ENCODE measurements at regions not wholly inside any gene's neighbourhood (a gene's known extent, or its start where the extent isn't known, plus 50 kb on each side); places are given as distances from the start of the nearest gene placed in this dataset.

DNA sequence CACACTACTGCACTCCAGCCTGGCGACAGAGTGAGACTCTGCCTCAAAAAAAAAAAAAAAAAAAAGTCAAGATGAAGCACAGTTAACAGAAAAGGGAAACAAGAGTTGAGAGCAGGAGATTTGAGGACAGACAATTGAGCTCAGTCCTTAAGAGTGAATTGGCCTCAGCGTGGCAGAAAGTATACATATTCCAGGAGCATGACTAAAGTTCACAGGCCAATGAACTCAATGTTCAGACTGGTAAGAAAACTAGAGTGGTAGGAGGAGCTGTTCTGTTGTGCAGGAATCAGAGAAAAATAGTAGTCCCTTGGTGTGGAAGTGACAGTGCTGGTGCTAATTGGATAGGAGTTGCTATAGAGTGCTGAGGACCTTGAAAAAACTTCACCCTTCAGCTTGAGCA lies 60.0 kb downstream of the NRN1 start:
- Histone ChIP-seq H3K36me3 (no peaks in the 10 kb centered on the region), H3K4me1 (replicated peaks) (peaks cover 5% of the 10 kb centered on the region), H3K27ac (no peak overlapping the region), H3K4me3 (no peak overlapping the region), H3K9me3 (replicated peaks) (peaks cover 7% of the 10 kb centered on the region; the same call in 1 of the 2 replicates), H3K27me3 (replicated peaks) (no peaks in the 10 kb centered on the region)
- no peak for DNase-seq (ENCODE audit: low read depth in 1 of 2, low spot score in 2 of 2)

DNA sequence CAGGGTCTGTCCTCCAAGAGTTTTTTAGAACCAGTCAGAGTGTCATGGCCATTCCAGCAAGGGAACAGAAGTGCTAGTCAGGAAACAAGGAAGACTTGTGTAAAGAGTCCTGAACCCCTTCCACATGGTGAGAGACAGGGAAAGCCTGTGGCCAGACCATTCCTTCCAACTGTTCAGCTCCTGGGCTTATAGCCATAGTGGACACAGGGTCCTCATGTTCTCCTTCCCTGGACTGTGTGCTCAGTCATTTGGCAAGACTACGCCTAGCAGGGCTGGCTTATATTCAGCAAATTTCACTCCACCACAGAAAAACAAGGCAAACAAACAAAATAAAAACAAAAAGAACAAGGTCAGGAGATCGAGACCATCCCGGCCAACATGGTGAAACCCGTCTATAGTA lies 60.5 kb downstream of the NRN1 start:
- Histone ChIP-seq H3K36me3 (no peaks in the 10 kb centered on the region), H3K27me3 (replicated peaks) (no peaks in the 10 kb centered on the region), H3K9me3 (replicated peaks) (peaks cover 7% of the 10 kb centered on the region; the same call in 1 of the 2 replicates), H3K27ac (no peak overlapping the region), H3K4me3 (no peak overlapping the region), H3K4me1 (replicated peaks) (peaks cover 10% of the 10 kb centered on the region)
- no peak for DNase-seq (ENCODE audit: low read depth in 1 of 2, low spot score in 2 of 2)

DNA sequence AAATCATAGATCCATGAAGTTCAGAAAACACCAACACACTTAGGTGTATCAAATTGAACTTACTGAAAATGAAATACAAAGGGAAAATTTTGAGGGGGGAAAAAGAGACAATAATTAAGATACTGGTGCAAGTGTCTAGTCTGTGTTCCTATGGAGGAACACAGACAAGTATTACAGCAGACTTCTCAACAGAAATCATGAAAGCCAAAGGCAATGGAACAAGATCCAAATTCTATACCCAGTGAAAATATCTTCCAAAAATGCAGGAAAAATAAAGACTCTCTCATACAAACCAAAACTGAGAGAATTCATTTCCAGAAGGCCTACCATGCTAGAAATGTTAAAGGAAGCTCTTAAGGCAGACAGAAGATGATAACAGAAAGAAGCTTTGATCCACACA lies 63.1 kb downstream of the NRN1 start:
- H3K27ac ChIP-seq = no peak overlapping the region
- H3K4me1 ChIP-seq (replicated peaks) = peaks cover 29% of the 10 kb centered on the region
- no peaks in the 10 kb centered on the region for H3K27me3 ChIP-seq (replicated peaks)
- no peak for DNase-seq (ENCODE audit: low read depth in 1 of 2, low spot score in 2 of 2)
- no peak overlapping the region for H3K4me3 ChIP-seq
- H3K36me3 ChIP-seq = no peaks in the 10 kb centered on the region
- peaks cover 7% of the 10 kb centered on the region; the same call in 1 of the 2 replicates for H3K9me3 ChIP-seq (replicated peaks)

DNA sequence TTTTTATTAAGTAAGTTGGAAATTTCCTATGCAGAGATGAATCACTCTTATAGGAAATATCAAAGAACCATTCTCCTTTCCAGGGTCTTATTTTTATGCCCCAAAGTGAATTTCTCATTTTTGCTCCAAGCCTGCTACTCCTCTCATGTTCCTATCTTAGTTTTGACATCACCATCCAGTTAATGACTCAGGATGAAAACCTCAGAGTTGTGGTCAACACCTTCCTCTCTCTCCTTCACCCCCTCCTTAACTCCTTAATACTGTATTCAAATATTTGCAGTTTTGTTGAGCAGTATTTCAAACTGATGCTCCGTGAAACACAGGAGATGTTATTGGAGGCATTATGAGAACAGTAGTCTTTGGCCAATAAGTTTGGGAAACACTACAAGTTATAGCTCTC lies 64.1 kb downstream of the NRN1 start:
- H3K36me3 ChIP-seq = no peaks in the 10 kb centered on the region
- H3K4me3 ChIP-seq = no peak overlapping the region
- peaks cover 7% of the 10 kb centered on the region; the same call in 1 of the 2 replicates for H3K9me3 ChIP-seq (replicated peaks)
- H3K27me3 ChIP-seq (replicated peaks) = no peaks in the 10 kb centered on the region
- H3K27ac ChIP-seq = no peak overlapping the region
- no peak for DNase-seq (ENCODE audit: low read depth in 1 of 2, low spot score in 2 of 2)
- H3K4me1 ChIP-seq (replicated peaks) = peaks cover 30% of the 10 kb centered on the region

DNA sequence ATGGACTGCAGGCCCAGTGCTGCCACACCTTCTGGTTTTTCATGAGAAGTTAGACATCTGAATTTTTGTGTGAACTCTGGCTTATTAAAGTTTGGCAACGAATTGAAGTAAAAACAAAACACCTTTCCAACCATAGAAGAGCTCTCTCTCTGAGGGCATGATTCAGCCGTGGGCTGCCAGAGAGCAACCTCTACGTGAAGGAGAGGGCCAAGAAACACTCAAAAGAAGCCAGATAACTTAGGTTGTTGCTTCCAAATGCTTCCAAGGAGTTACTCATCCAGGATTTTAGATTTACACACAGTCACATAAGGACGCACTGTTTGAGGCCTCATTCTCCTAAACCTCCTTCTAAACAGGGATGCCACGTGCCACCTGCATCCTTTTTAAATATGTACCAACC lies 65.5 kb downstream of the NRN1 start:
- no peak for DNase-seq (ENCODE audit: low read depth in 1 of 2, low spot score in 2 of 2)
- H3K27me3 ChIP-seq (replicated peaks) = no peaks in the 10 kb centered on the region
- H3K4me3 ChIP-seq = no peak overlapping the region
- H3K4me1 ChIP-seq (replicated peaks) = peaks cover 44% of the 10 kb centered on the region
- no peaks in the 10 kb centered on the region for H3K36me3 ChIP-seq
- peak overlapping the region; percentile 45 for H3K27ac ChIP-seq
- H3K9me3 ChIP-seq (replicated peaks) = peaks cover 7% of the 10 kb centered on the region; the same call in 1 of the 2 replicates

DNA sequence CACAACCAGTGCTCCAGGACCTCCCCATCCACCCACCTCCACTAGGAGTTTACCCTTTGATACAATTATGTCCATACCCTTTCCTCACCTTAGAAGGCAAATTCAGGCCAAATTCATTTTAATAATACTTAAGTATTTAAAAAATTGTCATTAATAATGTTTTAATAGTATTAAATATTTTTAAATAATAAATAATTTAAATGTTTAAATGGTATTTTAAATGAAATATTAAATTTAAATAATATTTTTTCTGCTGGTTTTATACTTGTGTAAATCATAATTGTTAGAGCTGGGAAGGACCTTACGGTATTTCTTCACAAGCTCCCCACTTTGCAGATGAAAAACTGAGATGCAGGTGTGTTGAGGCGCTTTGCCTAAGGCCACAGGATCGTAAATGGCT lies 67.8 kb downstream of the NRN1 start:
- Histone ChIP-seq H3K4me1 (replicated peaks) (peaks cover 54% of the 10 kb centered on the region), H3K36me3 (no peaks in the 10 kb centered on the region), H3K27me3 (replicated peaks) (no peaks in the 10 kb centered on the region), H3K9me3 (replicated peaks) (no peaks in the 10 kb centered on the region), H3K27ac (no peak overlapping the region), H3K4me3 (no peak overlapping the region)
- no peak for DNase-seq (ENCODE audit: low read depth in 1 of 2, low spot score in 2 of 2)

DNA sequence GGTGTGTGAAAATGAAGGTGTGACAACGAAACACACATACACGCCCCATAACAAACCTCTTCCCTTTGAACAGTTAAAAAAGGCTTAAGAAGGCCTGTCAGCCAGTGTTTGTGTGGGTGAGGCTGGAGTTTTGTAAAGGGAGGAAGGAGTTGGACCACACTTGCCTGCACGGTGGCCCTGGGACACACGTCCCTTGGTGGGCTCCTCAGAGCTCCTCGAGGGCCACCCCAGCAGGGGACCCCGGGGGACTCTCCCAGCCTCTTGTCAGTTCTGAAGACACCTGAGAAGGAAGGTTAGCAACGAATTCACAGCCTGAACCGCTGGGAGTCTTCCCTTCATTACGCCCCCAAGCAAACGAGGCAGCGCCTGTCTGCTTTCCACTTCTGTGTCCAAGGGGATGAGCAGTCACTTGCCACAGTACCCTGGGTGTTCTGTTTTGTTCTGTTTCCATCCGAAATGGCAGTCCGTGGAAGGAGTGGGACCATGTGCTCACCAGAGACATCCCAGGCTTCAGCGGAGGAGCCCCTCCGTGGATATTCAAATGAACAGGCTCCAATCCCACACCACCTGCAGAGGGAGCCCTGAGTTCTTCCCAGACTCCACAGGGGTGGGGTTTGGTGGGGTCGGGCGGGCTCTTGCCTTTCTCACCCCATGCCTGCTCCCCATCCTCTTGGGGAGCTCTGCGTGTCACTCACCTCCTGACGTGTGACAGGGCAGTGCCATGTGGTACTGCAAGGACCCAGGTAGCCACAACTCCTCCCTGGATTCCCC lies 68.6 kb downstream of the NRN1 start:
- Histone ChIP-seq H3K9me3 (replicated peaks) (no peaks in the 10 kb centered on the region), H3K36me3 (no peaks in the 10 kb centered on the region), H3K27me3 (replicated peaks) (no peaks in the 10 kb centered on the region), H3K4me1 (replicated peaks) (peaks cover 54% of the 10 kb centered on the region), H3K27ac (no peak overlapping the region), H3K4me3 (no peak overlapping the region)
- no peak for DNase-seq (ENCODE audit: low read depth in 1 of 2, low spot score in 2 of 2)

DNA sequence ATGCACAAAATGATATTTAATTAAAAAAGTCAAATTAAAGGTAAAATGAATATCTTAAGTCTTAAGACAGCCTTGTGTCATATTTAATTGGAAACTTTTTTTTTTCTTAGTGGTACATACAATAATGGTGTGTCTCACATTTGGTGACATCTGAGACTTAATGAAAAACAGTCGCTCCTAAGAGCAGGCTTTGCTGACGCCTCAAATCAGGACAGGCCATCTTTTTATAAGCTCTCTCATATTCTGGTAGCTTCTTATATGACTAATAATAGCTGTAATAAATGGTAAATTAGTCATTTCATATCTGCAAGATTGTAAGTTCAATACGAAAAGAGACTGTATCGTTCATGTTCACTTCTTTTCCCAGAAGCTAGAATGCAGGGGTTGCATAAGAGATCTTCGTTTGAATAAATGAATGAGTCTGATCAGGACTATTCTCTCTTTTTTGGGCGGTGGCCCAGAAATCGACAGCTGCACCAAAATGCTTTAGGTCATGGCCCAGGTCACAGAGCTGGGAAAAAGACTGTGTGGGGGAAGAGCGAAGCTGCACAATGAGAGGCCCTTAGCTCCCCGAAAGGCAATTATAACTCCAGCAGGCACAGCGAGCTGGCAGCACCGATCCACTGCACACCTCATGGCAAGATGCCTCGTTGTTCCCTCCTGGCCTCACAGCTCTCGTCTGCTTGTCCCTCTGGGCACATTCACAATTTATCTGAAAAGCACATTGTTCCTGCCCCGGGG lies 69.4 kb downstream of the NRN1 start:
- no peak for DNase-seq (ENCODE audit: low read depth in 1 of 2, low spot score in 2 of 2)
- Histone ChIP-seq H3K27ac (peak overlapping the region; percentile 85), H3K36me3 (no peaks in the 10 kb centered on the region), H3K4me3 (no peak overlapping the region), H3K4me1 (replicated peaks) (peaks cover 54% of the 10 kb centered on the region), H3K27me3 (replicated peaks) (no peaks in the 10 kb centered on the region), H3K9me3 (replicated peaks) (no peaks in the 10 kb centered on the region)

DNA sequence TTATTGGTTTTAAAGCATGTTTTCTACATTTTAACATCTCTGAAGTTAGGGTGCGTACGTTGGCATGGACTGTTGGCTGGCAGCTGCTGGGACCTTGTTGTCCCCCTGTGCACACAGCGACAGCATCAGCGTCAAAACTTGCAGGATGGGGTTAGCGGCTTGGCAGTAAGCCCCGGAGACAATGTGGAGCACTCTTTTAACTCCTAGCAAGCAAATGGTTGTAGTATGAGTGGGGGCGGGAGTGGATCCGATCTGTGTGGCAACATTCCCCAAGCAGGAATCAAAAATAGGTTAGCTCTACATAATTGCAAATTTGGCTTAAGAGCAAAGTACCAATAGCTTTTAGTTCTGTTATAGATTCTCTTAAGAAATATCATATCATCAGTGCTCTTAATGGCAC lies 70.1 kb downstream of the NRN1 start:
- Histone ChIP-seq H3K9me3 (replicated peaks) (no peaks in the 10 kb centered on the region), H3K27me3 (replicated peaks) (no peaks in the 10 kb centered on the region), H3K36me3 (no peaks in the 10 kb centered on the region), H3K27ac (peak overlapping the region; percentile 85), H3K4me3 (no peak overlapping the region), H3K4me1 (replicated peaks) (peaks cover 48% of the 10 kb centered on the region)
- DNase-seq (ENCODE audit: low read depth in 1 of 2, low spot score in 2 of 2) = peak in 1 of 2 experiments; percentile 72

DNA sequence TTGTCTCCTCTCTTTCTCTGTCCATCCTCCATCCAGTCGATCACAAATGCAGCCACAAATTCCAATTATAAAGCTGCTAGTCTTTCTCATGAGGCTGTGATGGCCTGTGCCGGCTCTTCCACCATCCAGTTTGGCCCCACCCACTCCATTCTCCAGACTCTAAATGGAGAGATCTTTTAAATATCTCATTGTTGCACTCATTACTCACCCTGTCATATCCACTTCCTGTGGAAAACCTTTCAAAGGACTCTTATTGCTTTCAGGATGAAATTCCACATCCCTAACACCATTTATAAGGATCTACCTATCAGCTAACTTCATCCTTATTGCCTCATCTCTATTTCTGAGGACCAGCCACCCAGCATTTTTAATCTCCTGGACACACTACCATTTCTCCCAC lies 70.6 kb downstream of the NRN1 start:
- no peaks in the 10 kb centered on the region for H3K9me3 ChIP-seq (replicated peaks)
- no peaks in the 10 kb centered on the region for H3K36me3 ChIP-seq
- H3K4me1 ChIP-seq (replicated peaks) = peaks cover 43% of the 10 kb centered on the region
- no peak overlapping the region; the same call in 1 of the 2 replicates for H3K4me3 ChIP-seq
- peak in 1 of 2 experiments; percentile 52 for DNase-seq (ENCODE audit: low read depth in 1 of 2, low spot score in 2 of 2)
- H3K27ac ChIP-seq = peak overlapping the region; percentile 85
- no peaks in the 10 kb centered on the region for H3K27me3 ChIP-seq (replicated peaks)

DNA sequence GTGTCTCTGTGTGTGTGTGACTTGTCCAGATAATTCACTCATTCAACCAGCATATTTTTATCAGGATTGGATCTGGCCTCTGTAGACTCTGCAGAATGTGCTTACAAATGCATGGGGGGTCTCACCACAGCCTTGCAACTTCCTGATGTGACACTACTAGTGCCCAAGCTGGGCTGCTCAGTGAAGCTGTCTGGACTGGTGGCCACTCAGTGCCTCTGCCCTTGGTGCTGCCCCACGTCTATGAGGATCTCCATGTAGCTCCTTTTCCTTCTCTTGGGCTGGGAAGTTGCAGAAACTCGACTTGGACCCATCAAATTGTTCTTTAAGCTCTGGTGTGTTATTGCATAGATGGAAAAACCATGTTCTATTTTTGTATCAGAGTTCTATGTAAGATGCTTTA lies 75.8 kb downstream of the NRN1 start:
- DNase-seq (ENCODE audit: low read depth in 1 of 2, low spot score in 2 of 2) = peak; percentile 18 to 55
- no peaks in the 10 kb centered on the region for H3K36me3 ChIP-seq
- H3K27me3 ChIP-seq (replicated peaks) = no peaks in the 10 kb centered on the region
- peaks cover 18% of the 10 kb centered on the region for H3K4me1 ChIP-seq (replicated peaks)
- no peaks in the 10 kb centered on the region; the same call in 1 of the 2 replicates for H3K9me3 ChIP-seq (replicated peaks)
- no peak overlapping the region for H3K27ac ChIP-seq
- H3K4me3 ChIP-seq = no peak overlapping the region

DNA sequence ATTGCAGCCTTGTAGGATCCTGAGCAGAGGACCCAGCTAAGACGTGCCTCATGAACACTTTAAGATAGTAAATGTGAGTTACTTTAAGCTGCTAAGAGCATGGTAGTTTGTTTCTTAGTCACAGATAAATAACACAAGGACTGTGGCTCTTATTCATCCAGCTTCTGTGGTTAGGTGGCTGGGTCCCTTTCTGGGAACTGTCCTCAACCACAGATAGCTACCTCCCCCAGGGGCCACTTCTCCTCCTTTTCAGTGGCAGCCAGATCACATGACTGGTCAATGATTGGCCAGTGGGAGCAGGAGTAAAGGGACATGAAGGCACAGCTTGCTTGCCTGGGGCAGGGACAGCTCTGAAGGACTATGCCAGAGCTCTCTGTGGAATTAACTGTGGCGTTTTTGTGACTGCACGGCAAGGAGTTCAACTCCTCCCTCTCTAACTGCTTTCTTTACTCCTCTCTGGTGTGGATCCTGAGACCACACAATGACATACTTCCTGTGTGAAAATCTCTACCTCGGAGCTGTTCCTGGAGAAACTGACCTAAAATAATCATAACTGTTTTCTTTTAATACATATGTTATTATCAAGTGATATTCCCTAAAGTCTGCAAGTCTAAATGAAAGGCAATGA lies 76.5 kb downstream of the NRN1 start:
- no peaks in the 10 kb centered on the region; the same call in 1 of the 2 replicates for H3K9me3 ChIP-seq (replicated peaks)
- no peaks in the 10 kb centered on the region for H3K27me3 ChIP-seq (replicated peaks)
- no peaks in the 10 kb centered on the region for H3K36me3 ChIP-seq
- peaks cover 11% of the 10 kb centered on the region for H3K4me1 ChIP-seq (replicated peaks)
- H3K27ac ChIP-seq = no peak overlapping the region
- peak in 1 of 2 experiments; percentile 21 for DNase-seq (ENCODE audit: low read depth in 1 of 2, low spot score in 2 of 2)
- H3K4me3 ChIP-seq = no peak overlapping the region

DNA sequence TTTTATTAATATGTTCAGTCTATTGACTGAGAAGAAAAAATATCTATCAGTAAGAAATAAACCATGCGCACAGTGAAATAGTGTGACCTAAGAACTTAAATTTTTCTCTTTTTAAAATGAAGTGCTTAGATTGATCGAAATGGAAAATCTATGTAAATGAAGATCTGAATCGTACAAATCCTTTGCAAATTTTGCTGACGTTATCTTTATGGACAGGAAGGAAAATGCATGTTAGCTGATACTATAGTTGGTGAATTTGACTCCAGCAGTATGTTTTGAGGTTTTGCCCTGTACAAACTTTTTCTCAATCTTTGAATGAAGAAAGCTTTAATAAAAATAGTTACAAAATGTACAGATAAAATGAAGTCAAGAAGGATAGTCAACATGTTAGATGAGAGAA lies 82.9 kb downstream of the NRN1 start:
- Histone ChIP-seq H3K4me1 (replicated peaks) (no peaks in the 10 kb centered on the region), H3K4me3 (no peak overlapping the region), H3K27me3 (replicated peaks) (no peaks in the 10 kb centered on the region), H3K9me3 (replicated peaks) (no peaks in the 10 kb centered on the region; the same call in 1 of the 2 replicates), H3K36me3 (no peaks in the 10 kb centered on the region), H3K27ac (no peak overlapping the region)
- DNase-seq (ENCODE audit: low read depth in 1 of 2, low spot score in 2 of 2) = no peak

DNA sequence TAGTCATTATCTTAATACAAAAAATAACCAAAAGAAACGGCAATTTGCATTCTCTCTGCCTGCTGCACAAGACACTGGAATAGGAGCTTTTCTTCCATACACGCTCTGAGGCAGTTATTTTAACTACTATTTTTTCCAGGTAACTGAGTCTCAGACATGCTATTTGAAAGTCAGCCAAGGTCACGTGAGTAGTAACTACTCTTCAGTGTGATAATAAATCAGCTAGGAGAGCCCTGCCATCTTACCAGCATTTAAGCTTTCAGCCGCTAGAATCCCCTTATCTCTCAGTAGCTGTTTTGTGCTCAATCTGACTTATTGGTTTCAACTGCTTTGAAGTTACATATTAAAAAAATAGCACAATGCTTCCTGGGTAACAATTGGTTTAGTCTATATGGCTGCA lies 84.5 kb downstream of the NRN1 start:
- no peak for DNase-seq (ENCODE audit: low read depth in 1 of 2, low spot score in 2 of 2)

More for the DNA sequence above, 84.5 kb downstream of the NRN1 start:
- Histone ChIP-seq H3K27ac (no peak overlapping the region), H3K4me1 (replicated peaks) (0 out of 2 replicates have a peak, but pooled peaks cover 2% of the 10 kb centered on the region), H3K27me3 (replicated peaks) (no peaks in the 10 kb centered on the region), H3K9me3 (replicated peaks) (no peaks in the 10 kb centered on the region; the same call in 1 of the 2 replicates), H3K36me3 (no peaks in the 10 kb centered on the region), H3K4me3 (no peak overlapping the region)
